Adrenal gland (tissue), 9 donors: ENCODE measurements at regions not wholly inside any gene's neighbourhood (a gene's known extent, or its start where the extent isn't known, plus 50 kb on each side); places are given as distances from the start of the nearest gene placed in this dataset.

Experiments
- DNase-seq, 7 donors: peaks; one replicate each; pipeline ENCODE4 v3.0.0-alpha.2; 2019 to 2020
- H3K27ac ChIP-seq, 5 donors: fragments of 200-600 bp; sonication (generic) in 4 of 5; 1 replicate in 3 of 5; 2 replicates in 2 of 5; pipeline versions ENCODE4 v1.5.1 to v1.8.0; 2016 to 2020; ENCODE audit warnings: mild to moderate bottlenecking in 1 of 5
- H3K27me3 ChIP-seq: fragments of 200-600 bp; 2 replicates; pipeline ENCODE4 v1.8.0; 2021
- H3K36me3 ChIP-seq, 2 donors: fragments of 200-600 bp; replicated peaks in 1 of 2; 1 replicate in 1 of 2; 2 replicates in 1 of 2; pipeline versions ENCODE4 v1.5.1 to v1.8.0; 2018 to 2022
- H3K4me1 ChIP-seq, 2 donors: fragments of 200-600 bp; replicated peaks in 1 of 2; 1 replicate in 1 of 2; 2 replicates in 1 of 2; pipeline versions ENCODE4 v1.5.1 to v1.8.0; 2018 to 2021
- H3K4me3 ChIP-seq, 4 donors: fragments of 200-600 bp; sonication (generic) in 3 of 4; one replicate each; pipeline ENCODE4 v1.5.1; 2016 to 2018
- H3K9me3 ChIP-seq, 3 donors: fragments of 200-600 bp; sonication (generic) in 1 of 3; replicated peaks in 1 of 3; 1 replicate in 2 of 3; 2 replicates in 1 of 3; pipeline versions ENCODE4 v1.5.1 to v1.8.0; 2016 to 2021
- CTCF ChIP-seq, 6 experiments: fragments of 450-650 bp in 4 of 6; fragments of 200-600 bp in 2 of 6; sonication (generic) in 1 of 6; IDR thresholded peaks; 1 replicate in 5 of 6; 2 replicates in 1 of 6; pipeline versions ENCODE4 v1.5.1 to v1.8.0; 2016 to 2021; ENCODE audit warnings: antibody characterized with exemption in 6 of 6, mild to moderate bottlenecking in 2 of 6, moderate library complexity in 1 of 6
- POLR2A ChIP-seq, 2 donors: fragments of 450-650 bp; IDR thresholded peaks; one replicate each; pipeline ENCODE4 v1.6.1; 2017; ENCODE audit warnings: antibody characterized with exemption in 2 of 2, mild to moderate bottlenecking in 2 of 2, moderate library complexity in 1 of 2
- WGBS, 4 donors: extraction: QIAGEN DNeasy Blood & Tissue Kit in 2 of 4; methylation state at CpG; one replicate each; pipeline versions ENCODE4 v1.1.5 to v1.1.7; 2013 to 2017; 5-methylcytosine and 5-hydroxymethylcytosine counted together
- intact Hi-C, 2 donors: fragments of 100-400 bp; cut with DNase I; formaldehyde crosslinking; loops; one replicate each; pipeline versions ENCODE4 v1.14.1 to v1.15.0; 2022 to 2023
- donor health status: healthy with polysubstance abuse.
- donor health status: Bipolar disorder and iron deficiency.
- donor health status: DM: yes; HTN: yes; CAD: no.
- donor health status: DM: no; HTN: no; CAD: no.
- donor health status: DM: no; HTN: no; CAD: no.

DNA sequence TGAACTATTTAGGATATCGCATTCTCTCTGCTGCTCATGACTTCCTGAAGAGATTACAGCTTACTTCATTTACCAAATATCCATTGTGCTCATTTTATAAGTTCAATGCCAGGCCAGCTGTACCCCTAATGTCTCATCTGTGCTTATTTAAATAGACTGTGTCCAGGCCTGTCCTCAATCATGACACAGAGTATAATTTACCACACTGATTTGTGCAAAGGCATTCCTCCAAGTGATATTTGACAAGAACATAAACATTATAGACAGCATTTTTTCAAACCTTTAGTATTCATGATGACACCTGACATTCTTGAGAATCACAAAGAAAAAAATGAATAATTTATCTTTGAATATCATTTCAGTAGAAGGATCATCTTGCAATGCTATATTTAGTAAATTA is 260.1 kb upstream of the SEMA3D start:
- Histone ChIP-seq H3K9me3 (no peaks in the 10 kb centered on the region), H3K36me3 (no peaks in the 10 kb centered on the region), H3K4me1 (no peaks in the 10 kb centered on the region), H3K27ac (no peak overlapping the region), H3K27me3 (no peaks in the 10 kb centered on the region), H3K4me3 (no peak overlapping the region)
- WGBS, 4 donors: 81 to 96% (median 87%) methylated on average over 1 of the region's 1 CpG
- intact Hi-C loops: no loop called here
- no peak for TF ChIP-seq CTCF (IDR thresholded peaks at IDR 0.05)
- TF ChIP-seq POLR2A (IDR thresholded peaks at IDR 0.05): no peak
- DNase-seq: no peak

- TF ChIP-seq POLR2A (IDR thresholded peaks at IDR 0.05) (no peak), CTCF (IDR thresholded peaks at IDR 0.05) (no peak)
- Histone ChIP-seq H3K9me3 (no peaks in the 10 kb centered on the region), H3K27ac (no peak overlapping the region), H3K36me3 (no peaks in the 10 kb centered on the region), H3K27me3 (no peaks in the 10 kb centered on the region), H3K4me1 (no peaks in the 10 kb centered on the region), H3K4me3 (no peak overlapping the region)
- intact Hi-C loops: no loop called here
- DNase-seq: no peak
- WGBS, 4 donors: 80 to 96% (median 92%) methylated on average over 2 of the region's 2 CpGs
Observed at GRCh38 chr7:85426487-85426960, 239.7 kb upstream of the SEMA3D start.

DNA sequence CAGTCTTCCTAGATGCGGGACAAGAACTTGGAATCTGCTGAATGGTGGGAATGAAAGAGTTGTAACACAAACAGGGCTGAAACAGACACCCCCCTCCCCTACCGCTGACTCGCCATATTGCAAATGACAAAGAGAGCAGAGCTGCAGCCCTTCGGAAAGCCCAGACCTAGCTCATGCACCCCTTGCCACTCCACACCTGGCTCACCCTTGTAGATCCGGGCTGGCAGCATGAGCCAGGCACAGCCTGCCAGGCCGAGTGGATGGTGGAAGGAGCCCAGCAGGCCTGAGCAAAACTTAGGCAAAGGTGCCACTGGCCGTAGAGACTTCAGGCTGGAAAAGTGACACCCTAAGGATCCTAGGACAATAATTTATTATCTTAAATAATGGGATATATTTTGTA is 237.4 kb upstream of the SEMA3D start:
- DNase-seq: no peak
- no peaks in the 10 kb centered on the region for H3K27me3 ChIP-seq
- no peaks in the 10 kb centered on the region for H3K9me3 ChIP-seq
- 94 to 96% (median 95%) methylated on average over 7 of the region's 7 CpGs for WGBS, 4 donors
- H3K27ac ChIP-seq: no peak overlapping the region
- H3K36me3 ChIP-seq: no peaks in the 10 kb centered on the region
- intact Hi-C loops: no loop called here
- H3K4me1 ChIP-seq: no peaks in the 10 kb centered on the region
- TF ChIP-seq CTCF (IDR thresholded peaks at IDR 0.05) (no peak), POLR2A (IDR thresholded peaks at IDR 0.05) (no peak)
- no peak overlapping the region for H3K4me3 ChIP-seq

DNA sequence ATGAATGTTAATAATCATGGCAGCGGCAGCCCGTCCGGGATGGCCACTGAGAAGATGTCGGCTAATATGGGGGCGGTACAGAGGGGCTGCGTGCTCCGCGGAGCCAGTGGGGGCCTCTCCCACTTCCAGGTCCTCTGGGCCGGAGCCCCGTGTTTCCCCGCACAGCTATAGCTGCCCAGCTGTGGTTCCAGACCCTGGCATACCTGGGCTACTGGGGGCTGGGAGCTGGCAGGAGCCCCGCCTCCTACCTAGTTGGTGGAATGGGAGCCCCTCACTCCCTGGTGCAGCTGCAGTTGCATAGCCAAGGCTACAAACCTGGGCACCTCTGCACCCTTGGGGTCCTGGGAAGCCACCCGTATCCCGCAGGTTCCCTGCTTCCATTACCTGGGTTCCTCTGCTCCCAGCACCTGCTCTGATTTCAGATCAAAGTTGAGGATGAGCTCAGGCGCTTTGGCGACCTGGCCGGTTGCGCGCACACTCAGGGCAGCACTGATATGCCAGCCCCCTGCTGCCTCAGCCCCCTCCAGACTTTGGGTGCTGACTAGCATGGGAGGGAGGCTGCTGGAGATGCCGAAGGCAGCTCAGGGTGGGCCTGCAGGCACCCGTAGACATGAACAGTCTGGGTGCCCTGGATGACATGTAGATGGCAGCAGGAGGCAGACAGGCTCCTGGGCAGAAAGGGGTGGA is 236.5 kb upstream of the SEMA3D start:
- DNase-seq: no peak
- H3K36me3 ChIP-seq: no peaks in the 10 kb centered on the region

More for the DNA sequence above, 236.5 kb upstream of the SEMA3D start:
- Histone ChIP-seq H3K4me1 (no peaks in the 10 kb centered on the region), H3K27ac (no peak overlapping the region), H3K9me3 (no peaks in the 10 kb centered on the region), H3K27me3 (no peaks in the 10 kb centered on the region), H3K4me3 (no peak overlapping the region)
- 90 to 92% (median 91%) methylated on average over 17 to 21 of the region's 21 CpGs for WGBS, 4 donors
- intact Hi-C loops: no loop called here
- TF ChIP-seq CTCF (IDR thresholded peaks at IDR 0.05) (no peak), POLR2A (IDR thresholded peaks at IDR 0.05) (no peak)
